ENCODE measurements at regions not wholly inside any gene's neighbourhood (a gene's known extent, or its start where the extent isn't known, plus 50 kb on each side); places are given as distances from the start of the nearest gene placed in this dataset.

DNA sequence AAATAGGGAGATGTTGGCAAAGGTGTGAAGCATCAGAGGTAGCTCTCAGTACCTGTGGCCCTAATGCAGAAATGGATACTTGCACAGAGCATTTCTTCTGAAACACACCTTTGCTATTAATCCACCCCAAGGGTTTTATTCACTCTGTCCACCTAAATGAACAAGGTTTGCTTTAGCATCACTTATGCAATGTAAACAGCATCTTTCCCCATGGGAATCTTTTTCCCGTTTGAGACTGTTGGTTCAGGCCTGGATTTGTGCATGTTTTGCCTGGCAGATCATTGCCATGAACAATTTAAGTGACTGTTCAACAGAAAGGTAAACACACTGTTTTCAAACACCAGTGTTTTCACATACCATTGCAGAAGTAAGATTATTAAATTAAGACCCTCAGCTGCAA, 508.3 kb downstream of the SOX2 start:
- Histone ChIP-seq H3K4me1 (ENCODE audit: control insufficient read depth, insufficient read depth, low read length) (no peaks in the 10 kb centered on the region), H3K27ac (ENCODE audit: low read length) (no peak overlapping the region), H3K36me3 (ENCODE audit: control insufficient read depth, insufficient read depth, low read length) (no peaks in the 10 kb centered on the region), H3K27me3 (ENCODE audit: control insufficient read depth, insufficient read depth, low read length) (no peaks in the 10 kb centered on the region), H3K4me3 (ENCODE audit: low read depth in 2 of 2, low read length in 2 of 2) (no peak overlapping the region), H3K9me3 (ENCODE audit: control insufficient read depth, insufficient read depth, low read depth, low read length) (no peaks in the 10 kb centered on the region)
- TF ChIP-seq, protein P1, sequence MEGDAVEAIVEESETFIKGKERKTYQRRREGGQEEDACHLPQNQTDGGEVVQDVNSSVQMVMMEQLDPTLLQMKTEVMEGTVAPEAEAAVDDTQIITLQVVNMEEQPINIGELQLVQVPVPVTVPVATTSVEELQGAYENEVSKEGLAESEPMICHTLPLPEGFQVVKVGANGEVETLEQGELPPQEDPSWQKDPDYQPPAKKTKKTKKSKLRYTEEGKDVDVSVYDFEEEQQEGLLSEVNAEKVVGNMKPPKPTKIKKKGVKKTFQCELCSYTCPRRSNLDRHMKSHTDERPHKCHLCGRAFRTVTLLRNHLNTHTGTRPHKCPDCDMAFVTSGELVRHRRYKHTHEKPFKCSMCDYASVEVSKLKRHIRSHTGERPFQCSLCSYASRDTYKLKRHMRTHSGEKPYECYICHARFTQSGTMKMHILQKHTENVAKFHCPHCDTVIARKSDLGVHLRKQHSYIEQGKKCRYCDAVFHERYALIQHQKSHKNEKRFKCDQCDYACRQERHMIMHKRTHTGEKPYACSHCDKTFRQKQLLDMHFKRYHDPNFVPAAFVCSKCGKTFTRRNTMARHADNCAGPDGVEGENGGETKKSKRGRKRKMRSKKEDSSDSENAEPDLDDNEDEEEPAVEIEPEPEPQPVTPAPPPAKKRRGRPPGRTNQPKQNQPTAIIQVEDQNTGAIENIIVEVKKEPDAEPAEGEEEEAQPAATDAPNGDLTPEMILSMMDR (IDR thresholded peaks at IDR 0.05) = no peak
- TF ChIP-seq, protein P2, sequence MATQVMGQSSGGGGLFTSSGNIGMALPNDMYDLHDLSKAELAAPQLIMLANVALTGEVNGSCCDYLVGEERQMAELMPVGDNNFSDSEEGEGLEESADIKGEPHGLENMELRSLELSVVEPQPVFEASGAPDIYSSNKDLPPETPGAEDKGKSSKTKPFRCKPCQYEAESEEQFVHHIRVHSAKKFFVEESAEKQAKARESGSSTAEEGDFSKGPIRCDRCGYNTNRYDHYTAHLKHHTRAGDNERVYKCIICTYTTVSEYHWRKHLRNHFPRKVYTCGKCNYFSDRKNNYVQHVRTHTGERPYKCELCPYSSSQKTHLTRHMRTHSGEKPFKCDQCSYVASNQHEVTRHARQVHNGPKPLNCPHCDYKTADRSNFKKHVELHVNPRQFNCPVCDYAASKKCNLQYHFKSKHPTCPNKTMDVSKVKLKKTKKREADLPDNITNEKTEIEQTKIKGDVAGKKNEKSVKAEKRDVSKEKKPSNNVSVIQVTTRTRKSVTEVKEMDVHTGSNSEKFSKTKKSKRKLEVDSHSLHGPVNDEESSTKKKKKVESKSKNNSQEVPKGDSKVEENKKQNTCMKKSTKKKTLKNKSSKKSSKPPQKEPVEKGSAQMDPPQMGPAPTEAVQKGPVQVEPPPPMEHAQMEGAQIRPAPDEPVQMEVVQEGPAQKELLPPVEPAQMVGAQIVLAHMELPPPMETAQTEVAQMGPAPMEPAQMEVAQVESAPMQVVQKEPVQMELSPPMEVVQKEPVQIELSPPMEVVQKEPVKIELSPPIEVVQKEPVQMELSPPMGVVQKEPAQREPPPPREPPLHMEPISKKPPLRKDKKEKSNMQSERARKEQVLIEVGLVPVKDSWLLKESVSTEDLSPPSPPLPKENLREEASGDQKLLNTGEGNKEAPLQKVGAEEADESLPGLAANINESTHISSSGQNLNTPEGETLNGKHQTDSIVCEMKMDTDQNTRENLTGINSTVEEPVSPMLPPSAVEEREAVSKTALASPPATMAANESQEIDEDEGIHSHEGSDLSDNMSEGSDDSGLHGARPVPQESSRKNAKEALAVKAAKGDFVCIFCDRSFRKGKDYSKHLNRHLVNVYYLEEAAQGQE (IDR thresholded peaks at IDR 0.05; ENCODE audit: insufficient read depth in 1 of 2, low read depth in 2 of 2, low read length in 1 of 2) = no peak
- TF ChIP-seq TCF7L2 (IDR thresholded peaks at IDR 0.05; ENCODE audit: low read depth, low read length) (no peak), POLR2AphosphoS5 (IDR thresholded peaks at IDR 0.05; ENCODE audit: low read depth, low read length) (no peak), SIN3A (IDR thresholded peaks at IDR 0.05; ENCODE audit: borderline replicate concordance, insufficient read depth, low read depth, low read length) (no peak)
- ATAC-seq (no peak), DNase-seq (ENCODE audit: low read depth, low spot score) (no peak)
- in situ Hi-C loops (cut with HindIII; ENCODE audit: low pct_unique_long_range_greater_than_20kb, low sequenced_read_pairs) (no loop called here), intact Hi-C loops (cut with micrococcal nuclease; ENCODE audit: unreplicated experiment) (no loop called here)
- ChIA-PET POLR2A (no interaction called here), CTCF (no interaction called here)
- no TSS peak for BruUV-seq (replicated peaks)

DNA sequence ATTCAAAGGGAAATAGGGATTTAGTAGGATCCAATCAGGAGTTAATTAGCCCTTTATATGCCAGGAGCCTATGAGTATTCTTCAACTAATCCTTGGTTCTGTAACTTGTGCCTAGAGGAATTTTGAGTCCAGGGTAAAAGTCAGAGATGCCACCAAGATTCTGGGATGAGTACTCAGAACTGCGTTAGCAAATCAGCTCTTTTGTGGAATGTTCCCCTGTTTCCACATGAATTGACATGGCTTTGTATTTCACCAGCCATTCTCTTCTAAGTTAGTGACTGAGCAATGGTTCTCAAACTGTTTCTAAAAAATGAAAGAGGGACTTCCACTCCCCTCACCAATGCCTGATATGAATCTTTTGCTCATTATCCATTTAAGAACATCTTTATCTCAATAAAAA, 508.7 kb downstream of the SOX2 start:
- no peak overlapping the region for H3K27ac ChIP-seq (ENCODE audit: low read length)
- H3K9me3 ChIP-seq (ENCODE audit: control insufficient read depth, insufficient read depth, low read depth, low read length) = no peaks in the 10 kb centered on the region
- ChIA-PET CTCF (no interaction called here), POLR2A (no interaction called here)
- in situ Hi-C loops (cut with HindIII; ENCODE audit: low pct_unique_long_range_greater_than_20kb, low sequenced_read_pairs) (no loop called here), intact Hi-C loops (cut with micrococcal nuclease; ENCODE audit: unreplicated experiment) (no loop called here)
- no peak overlapping the region for H3K4me3 ChIP-seq (ENCODE audit: low read depth in 2 of 2, low read length in 2 of 2)
- no peak for ATAC-seq
- H3K36me3 ChIP-seq (ENCODE audit: control insufficient read depth, insufficient read depth, low read length) = no peaks in the 10 kb centered on the region
- H3K4me1 ChIP-seq (ENCODE audit: control insufficient read depth, insufficient read depth, low read length) = no peaks in the 10 kb centered on the region
- no peak for DNase-seq (ENCODE audit: low read depth, low spot score)
- H3K27me3 ChIP-seq (ENCODE audit: control insufficient read depth, insufficient read depth, low read length) = no peaks in the 10 kb centered on the region
- TF ChIP-seq TCF7L2 (IDR thresholded peaks at IDR 0.05; ENCODE audit: low read depth, low read length) = no peak
- TF ChIP-seq POLR2AphosphoS5 (IDR thresholded peaks at IDR 0.05; ENCODE audit: low read depth, low read length) = no peak
- TF ChIP-seq, protein P2 (IDR thresholded peaks at IDR 0.05; ENCODE audit: insufficient read depth in 1 of 2, low read depth in 2 of 2, low read length in 1 of 2) = no peak
- TF ChIP-seq, protein P1 (IDR thresholded peaks at IDR 0.05) = no peak
- TF ChIP-seq SIN3A (IDR thresholded peaks at IDR 0.05; ENCODE audit: borderline replicate concordance, insufficient read depth, low read depth, low read length) = no peak
- no TSS peak for BruUV-seq (replicated peaks)

All from Panc1 (cell line).